Breast epithelium (tissue), 3 donors: ENCODE measurements at regions not wholly inside any gene's neighbourhood (a gene's known extent, or its start where the extent isn't known, plus 50 kb on each side); places are given as distances from the start of the nearest gene placed in this dataset.

Experiments
- POLR2A ChIP-seq: fragments of 450-650 bp; IDR thresholded peaks from one replicate; pipeline ENCODE4 v1.6.1; 2016; ENCODE audit warnings: antibody characterized with exemption, mild to moderate bottlenecking, moderate library complexity
- POLR2AphosphoS5 ChIP-seq, 3 donors: sonication (generic); formaldehyde crosslinking; IDR thresholded peaks; one replicate each; pipeline ENCODE4 v1.6.1; 2017; ENCODE audit warnings: antibody characterized with exemption in 3 of 3
- TF ChIP-seq, protein P1 (sequence below), 3 donors: fragments of 450-650 bp; IDR thresholded peaks; one replicate each; pipeline ENCODE4 v1.5.1; 2016 to 2017; ENCODE audit warnings: antibody characterized with exemption in 3 of 3, mild to moderate bottlenecking in 3 of 3, moderate library complexity in 3 of 3

DNA sequence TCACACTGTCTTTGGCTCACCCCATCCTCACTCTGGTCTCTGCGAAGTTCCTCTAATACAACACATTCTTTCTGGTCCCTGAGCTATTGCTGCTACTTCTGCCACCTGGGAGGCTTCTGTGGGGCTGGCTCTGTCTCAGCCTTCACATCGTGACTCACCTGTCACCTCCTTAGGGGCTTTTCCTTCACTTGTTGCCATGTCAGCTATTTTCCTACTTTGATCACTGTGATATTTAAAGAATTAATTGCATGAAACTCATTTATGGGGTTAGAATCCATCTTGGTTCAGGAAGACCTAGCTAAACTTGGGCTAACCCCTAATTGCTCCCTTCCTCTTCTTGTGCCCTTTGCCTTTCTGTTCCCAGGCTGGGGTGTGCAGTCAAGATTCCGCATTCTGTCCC lies 346.9 kb downstream of the WDR72 start:
- TF ChIP-seq, protein P1, sequence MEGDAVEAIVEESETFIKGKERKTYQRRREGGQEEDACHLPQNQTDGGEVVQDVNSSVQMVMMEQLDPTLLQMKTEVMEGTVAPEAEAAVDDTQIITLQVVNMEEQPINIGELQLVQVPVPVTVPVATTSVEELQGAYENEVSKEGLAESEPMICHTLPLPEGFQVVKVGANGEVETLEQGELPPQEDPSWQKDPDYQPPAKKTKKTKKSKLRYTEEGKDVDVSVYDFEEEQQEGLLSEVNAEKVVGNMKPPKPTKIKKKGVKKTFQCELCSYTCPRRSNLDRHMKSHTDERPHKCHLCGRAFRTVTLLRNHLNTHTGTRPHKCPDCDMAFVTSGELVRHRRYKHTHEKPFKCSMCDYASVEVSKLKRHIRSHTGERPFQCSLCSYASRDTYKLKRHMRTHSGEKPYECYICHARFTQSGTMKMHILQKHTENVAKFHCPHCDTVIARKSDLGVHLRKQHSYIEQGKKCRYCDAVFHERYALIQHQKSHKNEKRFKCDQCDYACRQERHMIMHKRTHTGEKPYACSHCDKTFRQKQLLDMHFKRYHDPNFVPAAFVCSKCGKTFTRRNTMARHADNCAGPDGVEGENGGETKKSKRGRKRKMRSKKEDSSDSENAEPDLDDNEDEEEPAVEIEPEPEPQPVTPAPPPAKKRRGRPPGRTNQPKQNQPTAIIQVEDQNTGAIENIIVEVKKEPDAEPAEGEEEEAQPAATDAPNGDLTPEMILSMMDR (IDR thresholded peaks at IDR 0.05): no peak
- TF ChIP-seq POLR2AphosphoS5 (IDR thresholded peaks at IDR 0.05) (no peak), POLR2A (no peak)
